ENCODE measurements at regions not wholly inside any gene's neighbourhood (a gene's known extent, or its start where the extent isn't known, plus 50 kb on each side); places are given as distances from the start of the nearest gene placed in this dataset.

- no peak for TF ChIP-seq GATA3 (IDR thresholded peaks at IDR 0.05; ENCODE audit: low read depth, low read length)
- no peak for TF ChIP-seq GATA2 (IDR thresholded peaks at IDR 0.05; ENCODE audit: low read depth, low read length)
Measured at GRCh38 chr10:4529266-4529665, 296.7 kb upstream of the AKR1E2 start.

- TF ChIP-seq GATA2 (IDR thresholded peaks at IDR 0.05; ENCODE audit: low read depth, low read length): no peak
- TF ChIP-seq GATA3 (IDR thresholded peaks at IDR 0.05; ENCODE audit: low read depth, low read length): no peak
Measured at GRCh38 chr10:4527281-4527970, 298.6 kb upstream of the AKR1E2 start.

- TF ChIP-seq GATA3 (IDR thresholded peaks at IDR 0.05; ENCODE audit: low read depth, low read length): no peak
- no peak for TF ChIP-seq GATA2 (IDR thresholded peaks at IDR 0.05; ENCODE audit: low read depth, low read length)
Measured at GRCh38 chr10:4526311-4526731, 299.7 kb upstream of the AKR1E2 start.

- TF ChIP-seq GATA3 (IDR thresholded peaks at IDR 0.05; ENCODE audit: low read depth, low read length): no peak
- no peak for TF ChIP-seq GATA2 (IDR thresholded peaks at IDR 0.05; ENCODE audit: low read depth, low read length)
Measured at GRCh38 chr10:4525103-4525502, 300.9 kb upstream of the AKR1E2 start.

- TF ChIP-seq GATA2 (IDR thresholded peaks at IDR 0.05; ENCODE audit: low read depth, low read length) (no peak), GATA3 (IDR thresholded peaks at IDR 0.05; ENCODE audit: low read depth, low read length) (no peak)
Measured at GRCh38 chr10:4522296-4523000, 303.6 kb upstream of the AKR1E2 start.

GRCh38 chr10:4519658-4520402 lies 306.2 kb upstream of the AKR1E2 start:
- TF ChIP-seq GATA2 (IDR thresholded peaks at IDR 0.05; ENCODE audit: low read depth, low read length) (no peak), GATA3 (IDR thresholded peaks at IDR 0.05; ENCODE audit: low read depth, low read length) (no peak)

- TF ChIP-seq GATA2 (IDR thresholded peaks at IDR 0.05; ENCODE audit: low read depth, low read length) (no peak), GATA3 (IDR thresholded peaks at IDR 0.05; ENCODE audit: low read depth, low read length) (no peak)
Measured at GRCh38 chr10:4517746-4518145, 308.3 kb upstream of the AKR1E2 start.

GRCh38 chr10:4515721-4516120 lies 310.3 kb upstream of the AKR1E2 start:
- no peak for TF ChIP-seq GATA2 (IDR thresholded peaks at IDR 0.05; ENCODE audit: low read depth, low read length)

- TF ChIP-seq GATA3 (IDR thresholded peaks at IDR 0.05; ENCODE audit: low read depth, low read length): no peak
- no peak for TF ChIP-seq GATA2 (IDR thresholded peaks at IDR 0.05; ENCODE audit: low read depth, low read length)
Measured at GRCh38 chr10:4514445-4515108, 311.4 kb upstream of the AKR1E2 start.

- TF ChIP-seq GATA3 (IDR thresholded peaks at IDR 0.05; ENCODE audit: low read depth, low read length) (no peak), GATA2 (IDR thresholded peaks at IDR 0.05; ENCODE audit: low read depth, low read length) (no peak)
Measured at GRCh38 chr10:4512671-4513240, 313.3 kb upstream of the AKR1E2 start.

GRCh38 chr10:4512196-4512595 lies 313.8 kb upstream of the AKR1E2 start:
- TF ChIP-seq GATA2 (IDR thresholded peaks at IDR 0.05; ENCODE audit: low read depth, low read length): no peak
- TF ChIP-seq GATA3 (IDR thresholded peaks at IDR 0.05; ENCODE audit: low read depth, low read length): no peak

- TF ChIP-seq GATA2 (IDR thresholded peaks at IDR 0.05; ENCODE audit: low read depth, low read length): no peak
- TF ChIP-seq GATA3 (IDR thresholded peaks at IDR 0.05; ENCODE audit: low read depth, low read length): no peak
Measured at GRCh38 chr10:4511509-4511908, 314.5 kb upstream of the AKR1E2 start.

- TF ChIP-seq GATA3 (IDR thresholded peaks at IDR 0.05; ENCODE audit: low read depth, low read length) (no peak), GATA2 (IDR thresholded peaks at IDR 0.05; ENCODE audit: low read depth, low read length) (no peak)
Measured at GRCh38 chr10:4509405-4509804, 316.6 kb upstream of the AKR1E2 start.

GRCh38 chr10:4506095-4506494 lies 319.9 kb upstream of the AKR1E2 start:
- no peak for TF ChIP-seq GATA3 (IDR thresholded peaks at IDR 0.05; ENCODE audit: low read depth, low read length)

Data from SH-SY5Y (cell line).